ENCODE measurements at regions not wholly inside any gene's neighbourhood (a gene's known extent, or its start where the extent isn't known, plus 50 kb on each side); places are given as distances from the start of the nearest gene placed in this dataset.

- DNase-seq = no peak
Measured at GRCh38 chr7:21367537-21367936, 60.3 kb upstream of the SP4 start.

DNA sequence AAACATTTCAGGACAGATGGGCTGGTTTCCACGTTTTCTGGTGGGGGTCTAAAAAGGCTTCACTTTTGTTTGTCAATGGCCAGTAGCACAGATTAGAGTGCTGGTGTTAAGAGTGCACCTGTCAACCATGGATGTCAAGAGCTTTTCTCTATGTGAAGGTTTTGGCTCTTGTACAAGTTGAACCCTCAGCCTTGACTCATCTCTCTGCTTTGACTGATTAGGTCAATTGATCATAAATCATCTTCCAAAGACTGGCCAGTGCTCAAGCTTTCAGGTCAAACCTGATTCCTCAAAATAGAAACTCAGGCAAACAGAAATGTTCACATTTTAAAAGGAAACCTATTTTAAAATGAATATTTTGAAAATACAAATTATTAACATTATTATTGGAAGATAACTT is 59.6 kb upstream of the SP4 start:
- DNase-seq = peak; percentile 74

DNA sequence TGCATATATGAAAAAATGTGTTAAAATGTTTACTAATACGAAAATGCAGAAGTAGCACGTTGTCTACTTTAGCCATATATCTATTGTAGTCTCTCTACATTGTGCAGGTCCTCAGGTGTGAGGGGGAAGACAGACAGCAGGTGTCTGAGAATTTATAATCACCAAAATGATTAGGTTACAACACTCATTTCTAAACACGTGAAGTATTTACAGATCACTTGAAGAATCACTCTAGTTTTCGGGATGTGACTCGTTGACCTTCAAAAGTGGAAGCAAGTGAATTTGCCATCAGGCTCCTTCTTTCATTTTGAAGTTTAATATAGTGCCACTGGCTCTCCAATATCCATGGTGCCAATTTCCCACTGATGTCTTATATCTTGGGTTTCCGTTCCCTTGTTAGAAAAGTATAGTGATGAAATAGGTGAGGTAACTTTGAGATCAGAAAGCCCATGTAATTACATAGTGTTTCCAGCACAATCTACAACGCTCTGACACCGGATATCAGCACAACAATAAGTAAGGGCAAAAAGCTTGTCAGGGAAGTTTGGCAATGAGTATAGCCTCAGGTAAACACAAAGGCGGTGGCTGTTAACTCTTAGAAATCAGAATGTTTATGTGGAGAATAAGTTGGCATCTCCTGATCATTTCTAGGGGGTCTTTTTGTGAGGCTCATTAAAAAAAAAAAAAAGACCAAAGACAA is 57.5 kb upstream of the SP4 start:
- no peak for DNase-seq

- DNase-seq = no peak
Measured at GRCh38 chr7:21371360-21371759, 56.5 kb upstream of the SP4 start.

DNA sequence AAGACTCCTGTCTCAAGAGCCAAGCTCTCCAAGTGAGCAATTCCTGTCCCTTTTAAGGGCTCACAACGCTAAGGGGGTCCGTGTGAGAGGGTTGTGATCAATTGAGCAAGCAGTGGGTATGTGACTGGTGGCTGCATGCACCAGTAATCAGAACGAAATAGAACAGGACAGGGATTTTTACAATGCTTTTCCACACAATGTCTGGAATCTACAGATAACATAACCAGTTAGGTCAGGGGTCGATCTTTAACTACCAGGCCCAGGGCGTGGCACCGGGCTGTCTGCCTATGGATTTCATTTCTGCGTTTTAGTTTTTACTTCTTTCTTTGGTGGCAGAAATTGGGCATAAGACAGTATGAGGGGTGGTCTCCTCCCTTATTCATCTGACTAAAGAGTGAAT is 54.9 kb upstream of the SP4 start:
- DNase-seq = no peak

DNA sequence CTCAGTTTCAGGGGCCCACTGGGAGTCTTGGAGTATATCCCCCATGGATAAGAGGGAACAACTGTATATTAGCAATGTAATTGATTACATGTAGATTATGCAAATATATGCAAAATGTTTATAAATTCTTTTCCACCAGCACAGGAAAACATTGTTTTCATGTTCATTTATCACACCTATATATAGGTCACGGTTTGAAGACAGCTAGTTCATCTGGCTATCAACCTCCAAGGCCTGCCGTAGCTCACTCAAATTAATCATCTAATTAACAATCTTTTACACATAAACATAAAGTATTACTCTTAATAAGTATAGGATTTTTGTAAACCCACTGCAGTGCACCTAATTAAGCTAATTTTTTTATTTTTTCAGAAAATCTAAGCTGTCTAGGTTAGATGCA is 53.7 kb upstream of the SP4 start:
- DNase-seq = no peak

DNA sequence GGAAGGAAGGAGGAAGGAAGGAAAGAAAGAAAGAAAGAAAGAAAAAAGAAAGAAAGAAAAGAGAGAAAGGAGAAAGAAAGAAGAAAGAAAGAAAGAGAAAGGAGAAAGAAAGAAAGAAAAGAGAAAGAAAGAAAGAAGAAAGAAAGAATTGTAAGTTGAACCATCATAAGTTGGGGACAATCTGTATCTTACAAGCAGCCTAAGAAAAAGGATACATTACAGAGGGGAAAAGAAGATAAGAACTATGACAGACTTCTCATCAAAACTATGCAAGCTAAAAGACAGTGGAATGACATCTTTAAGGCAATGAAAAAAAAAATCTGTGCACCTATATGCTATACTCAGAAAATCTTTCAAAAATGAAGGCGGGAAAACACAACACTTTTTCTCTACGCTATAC is 50.3 kb upstream of the SP4 start:
- no peak for DNase-seq
